ENCODE measurements at regions not wholly inside any gene's neighbourhood (a gene's known extent, or its start where the extent isn't known, plus 50 kb on each side); places are given as distances from the start of the nearest gene placed in this dataset.
A peak's percentile ranks its signal among the peaks of the same experiment; 100 is the strongest.

DNA sequence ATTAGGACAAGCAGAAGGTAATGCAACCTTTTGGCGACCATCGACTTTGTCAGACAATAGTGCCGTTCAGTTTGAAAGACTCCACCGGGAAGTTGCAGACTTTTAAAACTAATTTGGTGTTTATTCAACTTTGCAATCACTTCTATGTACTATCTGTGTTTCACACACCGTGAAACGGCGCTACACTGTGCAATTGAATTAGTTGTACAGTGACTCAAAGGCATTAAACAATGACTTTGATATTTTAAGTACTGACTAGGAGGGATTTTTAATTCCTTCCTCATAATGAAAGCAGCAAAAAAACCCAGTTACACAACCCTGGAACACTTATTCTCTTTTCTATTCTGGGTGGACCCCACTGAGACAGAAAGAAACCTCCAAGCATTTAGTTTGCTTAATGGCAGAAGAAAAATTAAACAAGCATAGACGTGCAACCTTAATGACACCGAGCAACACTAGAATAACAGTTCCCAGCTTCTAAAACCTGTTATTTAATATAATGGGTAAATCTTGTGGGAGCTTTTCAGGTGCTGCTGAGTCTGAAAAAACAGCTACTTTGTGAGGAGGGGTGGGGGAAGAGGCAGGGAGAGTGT is 176.8 kb downstream of the LMO4 start:
- no peak overlapping the region for H3K9ac ChIP-seq (ENCODE audit: low read length)
- H3K79me2 ChIP-seq (ENCODE audit: low read length), result no peaks in the 10 kb centered on the region
- ChIA-PET POLR2A (ENCODE audit: unreplicated experiment) (no interaction called here), CTCF (no interaction called here)
- H3K9me2 ChIP-seq (replicated peaks; ENCODE audit: low read length), result no peaks in the 10 kb centered on the region
- no peak overlapping the region for H3K4me3 ChIP-seq (ENCODE audit: low read length)
- no peaks in the 10 kb centered on the region for H3K9me3 ChIP-seq (ENCODE audit: low read length)
- ATAC-seq, result no peak
- DNase-seq, result no peak
- no TSS peak for BruUV-seq (replicated peaks)
- no peak overlapping the region for H3K4me2 ChIP-seq (ENCODE audit: low read length)
- no peaks in the 10 kb centered on the region for H4K20me1 ChIP-seq (ENCODE audit: low read length)
- no peak overlapping the region for H3K27ac ChIP-seq (ENCODE audit: low read length)
- no peaks in the 10 kb centered on the region for H3F3A ChIP-seq (ENCODE audit: low read length, unreplicated experiment)
- no peak overlapping the region for H2AFZ ChIP-seq (ENCODE audit: low read length)
- H3K27me3 ChIP-seq (ENCODE audit: low read length), result no peaks in the 10 kb centered on the region
- TF ChIP-seq EZH2 (IDR thresholded peaks at IDR 0.05; ENCODE audit: low read length, unreplicated experiment), result no peak
- no peak for TF ChIP-seq EZH2phosphoT487 (IDR thresholded peaks at IDR 0.05; ENCODE audit: borderline replicate concordance, low read length)
- TF ChIP-seq, protein P1, sequence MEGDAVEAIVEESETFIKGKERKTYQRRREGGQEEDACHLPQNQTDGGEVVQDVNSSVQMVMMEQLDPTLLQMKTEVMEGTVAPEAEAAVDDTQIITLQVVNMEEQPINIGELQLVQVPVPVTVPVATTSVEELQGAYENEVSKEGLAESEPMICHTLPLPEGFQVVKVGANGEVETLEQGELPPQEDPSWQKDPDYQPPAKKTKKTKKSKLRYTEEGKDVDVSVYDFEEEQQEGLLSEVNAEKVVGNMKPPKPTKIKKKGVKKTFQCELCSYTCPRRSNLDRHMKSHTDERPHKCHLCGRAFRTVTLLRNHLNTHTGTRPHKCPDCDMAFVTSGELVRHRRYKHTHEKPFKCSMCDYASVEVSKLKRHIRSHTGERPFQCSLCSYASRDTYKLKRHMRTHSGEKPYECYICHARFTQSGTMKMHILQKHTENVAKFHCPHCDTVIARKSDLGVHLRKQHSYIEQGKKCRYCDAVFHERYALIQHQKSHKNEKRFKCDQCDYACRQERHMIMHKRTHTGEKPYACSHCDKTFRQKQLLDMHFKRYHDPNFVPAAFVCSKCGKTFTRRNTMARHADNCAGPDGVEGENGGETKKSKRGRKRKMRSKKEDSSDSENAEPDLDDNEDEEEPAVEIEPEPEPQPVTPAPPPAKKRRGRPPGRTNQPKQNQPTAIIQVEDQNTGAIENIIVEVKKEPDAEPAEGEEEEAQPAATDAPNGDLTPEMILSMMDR (conservative IDR thresholded peaks at IDR 0.05; ENCODE audit: low read depth, low read length), result no peak
- H3K4me1 ChIP-seq (ENCODE audit: insufficient read depth, low read length), result no peaks in the 10 kb centered on the region; the same call in 1 of the 2 replicates
- H3K36me3 ChIP-seq (ENCODE audit: low read depth, low read length), result no peaks in the 10 kb centered on the region
- intact Hi-C loops (cut with micrococcal nuclease), result loop anchor here (5.0 to 10.0 kb wide), 5 partner anchors 137 to 557 kb away; partner anchors contain the start of gene LMO4

DNA sequence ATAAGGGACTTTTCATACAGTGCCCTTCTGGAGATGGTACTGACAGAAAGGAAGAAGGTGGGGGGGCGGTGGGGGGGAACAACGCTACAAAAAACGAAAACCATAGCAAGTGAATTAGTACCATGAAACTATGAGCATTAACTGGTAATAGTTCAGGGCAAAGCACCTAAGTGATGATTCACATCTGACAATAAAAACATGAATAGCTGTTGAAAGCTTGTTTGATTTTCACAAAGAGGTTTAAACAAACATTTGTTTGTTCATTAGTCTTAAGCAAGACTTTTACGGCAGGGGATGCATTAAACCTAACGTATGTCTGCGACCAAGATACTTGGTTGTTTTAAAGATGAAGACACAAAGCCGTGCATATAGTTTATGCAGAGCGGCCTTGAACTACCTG is 177.5 kb downstream of the LMO4 start:
- H3K9me3 ChIP-seq (ENCODE audit: low read length), result no peaks in the 10 kb centered on the region
- H2AFZ ChIP-seq (ENCODE audit: low read length), result no peak overlapping the region
- H3K27ac ChIP-seq (ENCODE audit: low read length), result no peak overlapping the region
- H3K27me3 ChIP-seq (ENCODE audit: low read length), result no peaks in the 10 kb centered on the region
- no peaks in the 10 kb centered on the region for H3K36me3 ChIP-seq (ENCODE audit: low read depth, low read length)
- ChIA-PET CTCF (no interaction called here), POLR2A (ENCODE audit: unreplicated experiment) (interaction anchor here (0.7 kb wide), 1 partner anchor 263 kb away, joined by 7 read pairs; no protein-coding TSS in a partner anchor)
- no peak overlapping the region for H3K4me3 ChIP-seq (ENCODE audit: low read length)
- TF ChIP-seq, protein P1 (conservative IDR thresholded peaks at IDR 0.05; ENCODE audit: low read depth, low read length), result no peak
- no peak for TF ChIP-seq EZH2 (IDR thresholded peaks at IDR 0.05; ENCODE audit: low read length, unreplicated experiment)
- TF ChIP-seq EZH2phosphoT487 (IDR thresholded peaks at IDR 0.05; ENCODE audit: borderline replicate concordance, low read length), result no peak
- no peaks in the 10 kb centered on the region for H3F3A ChIP-seq (ENCODE audit: low read length, unreplicated experiment)
- intact Hi-C loops (cut with micrococcal nuclease), result loop anchor here (5.0 to 10.0 kb wide), 5 partner anchors 136 to 556 kb away; partner anchors contain the start of gene LMO4
- H3K9me2 ChIP-seq (replicated peaks; ENCODE audit: low read length), result no peaks in the 10 kb centered on the region
- H3K79me2 ChIP-seq (ENCODE audit: low read length), result no peaks in the 10 kb centered on the region
- DNase-seq (peak; percentile 41), ATAC-seq (peak; percentile 60)
- no peak overlapping the region for H3K4me2 ChIP-seq (ENCODE audit: low read length)
- BruUV-seq (replicated peaks), result no TSS peak
- H3K4me1 ChIP-seq (ENCODE audit: insufficient read depth, low read length), result no peaks in the 10 kb centered on the region; the same call in 1 of the 2 replicates
- no peaks in the 10 kb centered on the region for H4K20me1 ChIP-seq (ENCODE audit: low read length)
- no peak overlapping the region for H3K9ac ChIP-seq (ENCODE audit: low read length)

DNA sequence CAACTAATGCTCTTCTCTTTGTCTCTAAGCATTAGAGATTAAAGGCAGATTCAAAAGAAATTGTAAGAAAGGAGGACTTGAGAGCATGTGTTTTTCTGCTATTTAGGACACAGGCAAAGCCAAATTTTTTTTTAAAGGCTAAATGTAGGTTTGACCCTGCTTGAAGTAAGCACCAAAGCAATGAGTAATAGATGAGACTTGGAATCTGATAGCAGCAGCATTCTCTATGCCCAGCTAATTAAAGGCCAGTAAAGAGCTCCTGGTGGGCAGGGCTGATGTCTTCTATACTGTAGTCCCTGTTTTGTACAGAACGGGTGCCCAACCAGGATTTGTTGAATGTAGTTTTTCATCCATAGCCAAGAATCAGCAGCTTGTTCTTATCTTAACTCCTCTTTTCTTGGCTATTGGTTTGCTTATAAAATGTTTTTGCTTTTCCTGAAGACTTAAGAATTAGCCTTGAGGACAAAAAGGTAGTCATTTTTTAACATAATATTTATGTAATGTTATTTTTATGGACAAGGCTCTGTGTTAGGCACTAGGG is 179.6 kb downstream of the LMO4 start:
- CTCF ChIA-PET, result no interaction called here
- Histone ChIP-seq H2AFZ (ENCODE audit: low read length) (no peak overlapping the region), H3K79me2 (ENCODE audit: low read length) (no peaks in the 10 kb centered on the region), H3K4me3 (ENCODE audit: low read length) (no peak overlapping the region), H3F3A (ENCODE audit: low read length, unreplicated experiment) (no peaks in the 10 kb centered on the region), H3K9ac (ENCODE audit: low read length) (no peak overlapping the region), H3K27me3 (ENCODE audit: low read length) (no peaks in the 10 kb centered on the region), H3K9me3 (ENCODE audit: low read length) (no peaks in the 10 kb centered on the region), H4K20me1 (ENCODE audit: low read length) (no peaks in the 10 kb centered on the region), H3K4me2 (ENCODE audit: low read length) (no peak overlapping the region), H3K9me2 (replicated peaks; ENCODE audit: low read length) (no peaks in the 10 kb centered on the region), H3K27ac (ENCODE audit: low read length) (no peak overlapping the region), H3K36me3 (ENCODE audit: low read depth, low read length) (no peaks in the 10 kb centered on the region), H3K4me1 (ENCODE audit: insufficient read depth, low read length) (no peaks in the 10 kb centered on the region; the same call in 1 of the 2 replicates)
- ATAC-seq (peak; percentile 57), DNase-seq (no peak)
- POLR2A ChIA-PET (ENCODE audit: unreplicated experiment), result no interaction called here
- TF ChIP-seq EZH2 (IDR thresholded peaks at IDR 0.05; ENCODE audit: low read length, unreplicated experiment) (no peak), EZH2phosphoT487 (IDR thresholded peaks at IDR 0.05; ENCODE audit: borderline replicate concordance, low read length) (no peak)
- TF ChIP-seq, protein P1 (conservative IDR thresholded peaks at IDR 0.05; ENCODE audit: low read depth, low read length), result no peak
- intact Hi-C loops (cut with micrococcal nuclease), result loop anchor here (5.0 to 10.0 kb wide), 5 partner anchors 134 to 554 kb away; partner anchors contain the start of gene LMO4
- no TSS peak for BruUV-seq (replicated peaks)

Data from PC-3 (cell line).